ENCODE measurements at regions not wholly inside any gene's neighbourhood (a gene's known extent, or its start where the extent isn't known, plus 50 kb on each side); places are given as distances from the start of the nearest gene placed in this dataset.

DNA sequence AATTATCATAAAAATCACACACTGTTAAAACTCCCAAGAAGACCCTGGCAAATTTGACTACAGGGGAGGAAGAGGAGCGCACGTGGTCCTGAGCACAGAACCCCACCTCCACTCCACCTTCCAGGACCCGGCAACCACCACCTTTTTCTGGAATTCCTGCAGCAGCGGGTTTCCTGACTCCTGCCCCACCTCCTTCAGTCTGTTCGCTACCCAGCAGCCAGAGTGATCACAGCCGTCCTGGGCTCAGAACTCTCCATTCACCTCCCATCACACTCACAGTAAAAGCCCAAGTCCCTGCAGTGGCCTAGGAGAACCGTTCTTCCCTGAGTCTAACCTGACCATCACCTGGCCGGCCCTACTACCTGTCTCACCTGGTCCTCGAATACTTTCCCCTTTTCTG lies 107.4 kb upstream of the FAM204A start:
- no peaks in the 10 kb centered on the region for H3K4me1 ChIP-seq (ENCODE audit: insufficient read depth, low read length)
- in situ Hi-C loops (cut with HindIII; ENCODE audit: extremely low pct_ligation_motif_present, low pct_unique_long_range_greater_than_20kb) (loop anchor here (25.0 kb wide), 1 partner anchor 962 kb away; no protein-coding TSS in a partner anchor), intact Hi-C loops (cut with micrococcal nuclease; ENCODE audit: unreplicated experiment) (no loop called here)
- H4K20me1 ChIP-seq (ENCODE audit: insufficient read depth, low read length): no peaks in the 10 kb centered on the region
- H3K79me2 ChIP-seq (ENCODE audit: insufficient read depth, low read length): no peaks in the 10 kb centered on the region
- no TSS peak for BruUV-seq (replicated peaks)
- H3K36me3 ChIP-seq (replicated peaks in 1 of 2; ENCODE audit: control insufficient read depth in 1 of 2, insufficient read depth in 2 of 2, low read length in 2 of 2): no peaks in the 10 kb centered on the region
- FAIRE-seq (no peak), DNase-seq (ENCODE audit: low spot score) (no peak), ATAC-seq (no peak)
- H3K4me3 ChIP-seq (replicated peaks in 1 of 3; ENCODE audit: insufficient read depth in 1 of 3, low read depth in 2 of 3, low read length in 3 of 3): no peak overlapping the region
- ChIA-PET POLR2A (no interaction called here), CTCF (ENCODE audit: low intra/inter-chr PET ratio, low total read pairs) (no interaction called here)
- no peak overlapping the region for H3K4me2 ChIP-seq (ENCODE audit: low read depth, low read length)
- no peak overlapping the region for H3K9ac ChIP-seq (ENCODE audit: insufficient read depth, low read depth, low read length)
- H3K27ac ChIP-seq (ENCODE audit: extremely low read length, insufficient read depth, low read length): no peak overlapping the region
- H3K27me3 ChIP-seq (ENCODE audit: control insufficient read depth in 1 of 2, insufficient read depth in 2 of 2, low read length in 2 of 2): peaks cover 0 to 34% of the 10 kb centered on the region in 2 experiments; a peak in 2 of 5 replicates
- peaks cover 5% of the 10 kb centered on the region for H3K9me3 ChIP-seq (ENCODE audit: low read length)
- no peak overlapping the region for H2AFZ ChIP-seq (ENCODE audit: low read length)
- WGBS (ENCODE audit: low lambda C conversion rate): 10% methylated on average over 9 of the region's 9 CpGs
- no peak for TF ChIP-seq CENPT (CRISPR knock-in tag; IDR thresholded peaks at IDR 0.05; ENCODE audit: low read depth)
- TF ChIP-seq MYC (CRISPR knock-in tag; IDR thresholded peaks at IDR 0.05; ENCODE audit: borderline replicate concordance): no peak
- no peak for TF ChIP-seq FOXO1 (CRISPR knock-in tag; IDR thresholded peaks at IDR 0.05)
- TF ChIP-seq, protein P1, sequence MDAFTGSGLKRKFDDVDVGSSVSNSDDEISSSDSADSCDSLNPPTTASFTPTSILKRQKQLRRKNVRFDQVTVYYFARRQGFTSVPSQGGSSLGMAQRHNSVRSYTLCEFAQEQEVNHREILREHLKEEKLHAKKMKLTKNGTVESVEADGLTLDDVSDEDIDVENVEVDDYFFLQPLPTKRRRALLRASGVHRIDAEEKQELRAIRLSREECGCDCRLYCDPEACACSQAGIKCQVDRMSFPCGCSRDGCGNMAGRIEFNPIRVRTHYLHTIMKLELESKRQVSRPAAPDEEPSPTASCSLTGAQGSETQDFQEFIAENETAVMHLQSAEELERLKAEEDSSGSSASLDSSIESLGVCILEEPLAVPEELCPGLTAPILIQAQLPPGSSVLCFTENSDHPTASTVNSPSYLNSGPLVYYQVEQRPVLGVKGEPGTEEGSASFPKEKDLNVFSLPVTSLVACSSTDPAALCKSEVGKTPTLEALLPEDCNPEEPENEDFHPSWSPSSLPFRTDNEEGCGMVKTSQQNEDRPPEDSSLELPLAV (CRISPR knock-in tag; conservative IDR thresholded peaks at IDR 0.05; ENCODE audit: low read depth): no peak
- TF ChIP-seq ZNF557 (CRISPR knock-in tag; IDR thresholded peaks at IDR 0.05): no peak
- TF ChIP-seq ARNT (IDR thresholded peaks at IDR 0.05): no peak
- no peak for TF ChIP-seq KAT8 (CRISPR knock-in tag; IDR thresholded peaks at IDR 0.05)
- TF ChIP-seq, protein P2, sequence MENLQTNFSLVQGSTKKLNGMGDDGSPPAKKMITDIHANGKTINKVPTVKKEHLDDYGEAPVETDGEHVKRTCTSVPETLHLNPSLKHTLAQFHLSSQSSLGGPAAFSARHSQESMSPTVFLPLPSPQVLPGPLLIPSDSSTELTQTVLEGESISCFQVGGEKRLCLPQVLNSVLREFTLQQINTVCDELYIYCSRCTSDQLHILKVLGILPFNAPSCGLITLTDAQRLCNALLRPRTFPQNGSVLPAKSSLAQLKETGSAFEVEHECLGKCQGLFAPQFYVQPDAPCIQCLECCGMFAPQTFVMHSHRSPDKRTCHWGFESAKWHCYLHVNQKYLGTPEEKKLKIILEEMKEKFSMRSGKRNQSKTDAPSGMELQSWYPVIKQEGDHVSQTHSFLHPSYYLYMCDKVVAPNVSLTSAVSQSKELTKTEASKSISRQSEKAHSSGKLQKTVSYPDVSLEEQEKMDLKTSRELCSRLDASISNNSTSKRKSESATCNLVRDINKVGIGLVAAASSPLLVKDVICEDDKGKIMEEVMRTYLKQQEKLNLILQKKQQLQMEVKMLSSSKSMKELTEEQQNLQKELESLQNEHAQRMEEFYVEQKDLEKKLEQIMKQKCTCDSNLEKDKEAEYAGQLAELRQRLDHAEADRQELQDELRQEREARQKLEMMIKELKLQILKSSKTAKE (CRISPR knock-in tag; IDR thresholded peaks at IDR 0.05; ENCODE audit: borderline replicate concordance): no peak
- TF ChIP-seq, protein P3, sequence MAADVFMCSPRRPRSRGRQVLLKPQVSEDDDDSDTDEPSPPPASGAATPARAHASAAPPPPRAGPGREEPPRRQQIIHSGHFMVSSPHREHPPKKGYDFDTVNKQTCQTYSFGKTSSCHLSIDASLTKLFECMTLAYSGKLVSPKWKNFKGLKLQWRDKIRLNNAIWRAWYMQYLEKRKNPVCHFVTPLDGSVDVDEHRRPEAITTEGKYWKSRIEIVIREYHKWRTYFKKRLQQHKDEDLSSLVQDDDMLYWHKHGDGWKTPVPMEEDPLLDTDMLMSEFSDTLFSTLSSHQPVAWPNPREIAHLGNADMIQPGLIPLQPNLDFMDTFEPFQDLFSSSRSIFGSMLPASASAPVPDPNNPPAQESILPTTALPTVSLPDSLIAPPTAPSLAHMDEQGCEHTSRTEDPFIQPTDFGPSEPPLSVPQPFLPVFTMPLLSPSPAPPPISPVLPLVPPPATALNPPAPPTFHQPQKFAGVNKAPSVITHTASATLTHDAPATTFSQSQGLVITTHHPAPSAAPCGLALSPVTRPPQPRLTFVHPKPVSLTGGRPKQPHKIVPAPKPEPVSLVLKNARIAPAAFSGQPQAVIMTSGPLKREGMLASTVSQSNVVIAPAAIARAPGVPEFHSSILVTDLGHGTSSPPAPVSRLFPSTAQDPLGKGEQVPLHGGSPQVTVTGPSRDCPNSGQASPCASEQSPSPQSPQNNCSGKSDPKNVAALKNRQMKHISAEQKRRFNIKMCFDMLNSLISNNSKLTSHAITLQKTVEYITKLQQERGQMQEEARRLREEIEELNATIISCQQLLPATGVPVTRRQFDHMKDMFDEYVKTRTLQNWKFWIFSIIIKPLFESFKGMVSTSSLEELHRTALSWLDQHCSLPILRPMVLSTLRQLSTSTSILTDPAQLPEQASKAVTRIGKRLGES (CRISPR knock-in tag; IDR thresholded peaks at IDR 0.05; ENCODE audit: borderline replicate concordance): no peak
- TF ChIP-seq, protein P4, sequence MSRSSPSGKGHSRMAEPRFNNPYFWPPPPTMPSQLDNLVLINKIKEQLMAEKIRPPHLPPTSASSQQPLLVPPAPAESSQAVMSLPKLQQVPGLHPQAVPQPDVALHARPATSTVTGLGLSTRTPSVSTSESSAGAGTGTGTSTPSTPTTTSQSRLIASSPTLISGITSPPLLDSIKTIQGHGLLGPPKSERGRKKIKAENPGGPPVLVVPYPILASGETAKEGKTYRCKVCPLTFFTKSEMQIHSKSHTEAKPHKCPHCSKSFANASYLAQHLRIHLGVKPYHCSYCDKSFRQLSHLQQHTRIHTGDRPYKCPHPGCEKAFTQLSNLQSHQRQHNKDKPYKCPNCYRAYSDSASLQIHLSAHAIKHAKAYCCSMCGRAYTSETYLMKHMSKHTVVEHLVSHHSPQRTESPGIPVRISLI (CRISPR knock-in tag; IDR thresholded peaks at IDR 0.05; ENCODE audit: borderline replicate concordance): no peak
- TF ChIP-seq MATR3 (CRISPR knock-in tag; IDR thresholded peaks at IDR 0.05): no peak
- TF ChIP-seq ZNF431 (CRISPR knock-in tag; IDR thresholded peaks at IDR 0.05; ENCODE audit: borderline replicate concordance, low read depth): no peak
- TF ChIP-seq PCBP2 (optimal IDR thresholded peaks at IDR 0.05; ENCODE audit: low read depth, low read length, poor library complexity, severe bottlenecking): no peak
- TF ChIP-seq HNRNPLL (IDR thresholded peaks at IDR 0.05; ENCODE audit: low read depth, low read length, poor library complexity, severe bottlenecking): no peak
- TF ChIP-seq, protein P5, sequence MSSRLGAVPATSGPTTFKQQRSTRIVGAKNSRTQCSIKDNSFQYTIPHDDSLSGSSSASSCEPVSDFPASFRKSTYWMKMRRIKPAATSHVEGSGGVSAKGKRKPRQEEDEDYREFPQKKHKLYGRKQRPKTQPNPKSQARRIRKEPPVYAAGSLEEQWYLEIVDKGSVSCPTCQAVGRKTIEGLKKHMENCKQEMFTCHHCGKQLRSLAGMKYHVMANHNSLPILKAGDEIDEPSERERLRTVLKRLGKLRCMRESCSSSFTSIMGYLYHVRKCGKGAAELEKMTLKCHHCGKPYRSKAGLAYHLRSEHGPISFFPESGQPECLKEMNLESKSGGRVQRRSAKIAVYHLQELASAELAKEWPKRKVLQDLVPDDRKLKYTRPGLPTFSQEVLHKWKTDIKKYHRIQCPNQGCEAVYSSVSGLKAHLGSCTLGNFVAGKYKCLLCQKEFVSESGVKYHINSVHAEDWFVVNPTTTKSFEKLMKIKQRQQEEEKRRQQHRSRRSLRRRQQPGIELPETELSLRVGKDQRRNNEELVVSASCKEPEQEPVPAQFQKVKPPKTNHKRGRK (CRISPR knock-in tag; IDR thresholded peaks at IDR 0.05): no peak
